HG02610 (cell line): ENCODE measurements at regions not wholly inside any gene's neighbourhood (a gene's known extent, or its start where the extent isn't known, plus 50 kb on each side); places are given as distances from the start of the nearest gene placed in this dataset.
"Not testable (repeated sequence)": the region's sequence is repeated elsewhere in the genome, so short reads cannot be mapped to it uniquely, and the experiment has no call there.

Experiments used
- ATAC-seq: cut with Tn5 transposase; IDR thresholded peaks from one replicate; pipeline ENCODE4 v1.9.1; 2021; ENCODE audit warnings: mild to moderate bottlenecking, moderate library complexity; ENCODE audit not compliant: unreplicated experiment

GRCh38 chr14:37784827-37785223, 189.4 kb downstream of the TTC6 start:
- not testable (repeated sequence) for ATAC-seq

GRCh38 chr14:37785298-37785697, 189.9 kb downstream of the TTC6 start:
- not testable (repeated sequence) for ATAC-seq

DNA sequence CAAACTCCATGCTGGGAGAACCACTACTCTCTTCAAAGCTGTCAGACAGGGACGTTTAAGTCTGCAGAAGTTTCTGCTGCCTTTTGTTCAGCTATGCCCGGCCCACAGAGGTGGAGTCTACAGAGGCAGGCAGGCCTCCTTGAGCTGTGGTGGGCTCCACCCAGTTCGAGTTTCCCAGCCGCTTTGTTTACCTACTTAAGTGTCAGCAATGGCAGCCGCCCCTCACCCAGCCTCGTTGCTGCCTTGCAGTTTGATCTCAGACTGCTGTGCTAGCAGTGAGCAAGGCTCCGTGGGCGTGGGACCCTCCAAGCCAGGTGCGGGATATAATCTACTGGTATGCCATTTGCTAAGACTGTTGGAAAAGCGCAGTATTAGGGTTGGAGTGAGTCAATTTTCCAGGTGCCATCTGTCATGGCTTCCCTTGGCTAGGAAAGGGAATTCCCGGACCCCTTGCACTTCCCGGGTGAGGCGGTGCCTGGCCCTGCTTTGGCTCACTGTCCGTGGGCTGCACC, 190.7 kb downstream of the TTC6 start:
- ATAC-seq, result not testable (repeated sequence)

DNA sequence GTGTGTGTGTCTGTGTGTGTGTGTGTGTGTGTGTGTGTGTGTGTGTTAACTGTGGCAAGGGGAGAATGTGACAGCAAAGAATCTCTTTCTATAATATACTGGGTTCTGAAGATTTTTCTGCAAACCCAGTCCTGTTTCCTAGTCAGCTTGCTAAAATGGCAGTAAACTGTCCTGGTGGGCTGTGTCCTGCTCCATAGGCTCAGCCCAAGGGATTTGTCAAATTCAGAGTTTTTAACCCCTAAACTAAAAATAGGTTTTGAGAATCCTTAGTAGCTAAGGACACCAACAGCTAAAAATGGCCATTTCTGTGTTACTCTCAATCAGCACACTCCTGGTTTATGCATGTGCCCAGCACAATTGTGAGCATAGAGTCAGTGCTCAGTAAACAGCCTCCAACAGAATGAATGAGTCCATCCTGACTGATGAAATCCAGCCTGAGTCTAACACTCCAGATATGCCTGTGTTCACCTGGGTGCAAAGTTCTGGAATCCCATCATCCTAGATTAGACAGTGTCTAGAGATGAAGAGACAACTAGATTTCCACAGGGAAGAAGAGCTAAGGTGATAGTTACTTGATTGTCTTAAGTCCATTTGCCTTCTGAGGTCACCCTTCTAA, 192.6 kb downstream of the TTC6 start:
- no peak for ATAC-seq

DNA sequence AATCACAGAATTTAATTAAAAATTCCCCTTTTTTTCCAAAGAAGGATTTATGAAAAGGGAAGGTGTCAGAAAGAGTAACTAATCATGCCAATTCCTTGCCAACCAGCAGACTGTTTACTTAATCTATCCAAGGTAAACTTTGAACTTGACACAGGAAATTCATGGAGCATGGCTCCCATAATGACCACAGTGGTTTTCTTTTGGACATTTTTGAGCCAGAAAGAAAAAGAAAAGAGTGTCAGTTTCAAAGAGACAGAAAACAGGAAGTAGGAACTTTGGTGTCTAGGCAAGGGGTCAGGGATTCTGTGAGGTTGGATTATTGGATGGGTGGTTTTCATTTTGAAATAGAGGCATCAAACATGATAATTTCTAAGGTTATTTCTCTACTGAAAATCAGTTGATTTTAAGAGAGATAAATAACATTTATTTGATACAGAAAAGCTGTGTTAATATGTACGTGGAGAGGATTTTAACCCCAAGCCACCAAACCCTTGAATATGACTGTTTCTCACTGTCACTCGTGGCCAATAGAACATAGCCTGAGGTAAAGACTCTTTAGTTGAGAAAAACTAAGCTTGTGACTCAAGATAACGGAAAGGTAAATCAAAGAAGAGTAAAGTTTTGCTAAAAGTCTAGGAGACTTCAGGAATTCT, 196.1 kb downstream of the TTC6 start:
- ATAC-seq, result no peak

- no peak for ATAC-seq
Measured at GRCh38 chr14:37792124-37792523, 196.7 kb downstream of the TTC6 start.

DNA sequence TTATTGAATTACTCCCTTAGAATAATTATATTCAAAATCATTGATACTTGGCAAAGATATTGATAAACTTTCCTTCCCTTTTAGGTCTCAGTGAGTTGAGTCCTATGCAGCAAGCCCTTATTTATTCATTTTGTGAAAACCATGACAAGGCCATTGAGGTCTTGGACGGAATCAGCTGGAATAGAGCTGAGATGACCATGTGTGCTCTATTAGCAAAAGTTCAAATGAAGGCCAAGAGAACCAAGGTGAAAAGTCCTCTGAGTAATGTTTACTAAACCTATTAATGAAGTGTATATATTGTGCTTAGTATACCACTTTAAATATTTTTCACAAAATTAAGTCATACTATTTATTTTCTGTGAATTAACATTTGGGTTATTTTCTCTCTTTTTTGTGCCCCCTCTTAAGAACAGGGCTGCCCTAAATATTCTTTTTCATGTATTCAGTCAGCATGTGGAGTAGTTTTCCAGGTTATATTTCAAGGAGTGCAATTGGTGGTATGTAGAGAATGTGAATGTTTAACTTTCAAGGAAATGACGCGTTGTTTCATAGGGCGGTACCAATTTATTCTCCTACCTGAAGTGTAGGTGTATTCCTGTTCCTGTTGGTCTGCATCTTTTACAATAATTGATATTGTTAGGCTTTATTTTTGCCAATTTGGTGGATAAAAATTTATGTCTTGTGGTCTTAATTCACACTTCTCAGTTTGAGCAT, 201.4 kb downstream of the TTC6 start:
- no peak for ATAC-seq

GRCh38 chr14:37797675-37798074, 202.2 kb downstream of the TTC6 start:
- ATAC-seq, result no peak

GRCh38 chr14:37807722-37808121, 212.3 kb downstream of the TTC6 start:
- no peak for ATAC-seq

GRCh38 chr14:37810094-37810801, 214.8 kb downstream of the TTC6 start:
- no peak for ATAC-seq

DNA sequence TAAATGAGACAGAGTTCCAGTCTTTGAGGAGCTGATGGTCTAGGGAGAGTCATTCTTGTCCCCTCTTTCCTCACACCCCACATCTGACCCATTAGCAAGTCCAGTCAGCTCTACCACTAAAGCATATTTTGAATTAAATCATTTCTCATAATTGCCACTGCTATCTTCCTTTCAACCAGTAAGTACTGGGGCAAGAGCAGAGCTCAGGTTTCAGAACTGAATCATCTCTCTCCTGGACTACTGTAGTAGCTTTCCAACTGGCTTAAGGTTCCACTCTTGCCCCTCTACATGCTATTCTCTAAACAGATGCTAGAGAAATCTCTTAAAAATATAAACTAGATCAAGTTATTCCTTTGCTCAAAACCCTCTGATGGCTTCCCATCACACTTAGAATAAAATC, 218.3 kb downstream of the TTC6 start:
- ATAC-seq, result no peak

DNA sequence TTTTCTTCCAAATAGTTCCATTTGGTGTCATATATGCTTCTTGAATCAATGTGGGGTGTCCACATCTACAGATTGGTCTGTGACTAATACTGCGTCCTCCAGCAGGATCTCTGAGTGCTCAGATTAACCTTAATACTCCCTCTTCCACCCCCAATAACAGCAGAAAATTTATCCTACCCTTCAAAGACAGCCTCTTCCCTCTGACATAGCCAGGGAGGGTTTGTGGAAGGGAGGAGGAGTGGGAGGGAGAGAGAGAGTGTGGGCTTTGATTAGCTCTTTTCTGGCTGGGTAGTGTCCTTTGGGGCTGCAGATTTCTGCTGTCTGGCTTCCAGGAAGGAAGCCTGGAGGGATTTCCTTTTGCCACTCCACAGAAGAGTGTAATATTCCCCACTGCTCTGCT, 220.7 kb downstream of the TTC6 start:
- no peak for ATAC-seq

GRCh38 chr14:37816743-37817295, 221.4 kb downstream of the TTC6 start:
- ATAC-seq, result no peak

- ATAC-seq, result no peak
Measured at GRCh38 chr14:37819155-37820015, 224.0 kb downstream of the TTC6 start.

- ATAC-seq, result not testable (repeated sequence)
Measured at GRCh38 chr14:37820810-37821209, 225.4 kb downstream of the TTC6 start.

GRCh38 chr14:37824939-37825712, 229.7 kb downstream of the TTC6 start:
- no peak for ATAC-seq

DNA sequence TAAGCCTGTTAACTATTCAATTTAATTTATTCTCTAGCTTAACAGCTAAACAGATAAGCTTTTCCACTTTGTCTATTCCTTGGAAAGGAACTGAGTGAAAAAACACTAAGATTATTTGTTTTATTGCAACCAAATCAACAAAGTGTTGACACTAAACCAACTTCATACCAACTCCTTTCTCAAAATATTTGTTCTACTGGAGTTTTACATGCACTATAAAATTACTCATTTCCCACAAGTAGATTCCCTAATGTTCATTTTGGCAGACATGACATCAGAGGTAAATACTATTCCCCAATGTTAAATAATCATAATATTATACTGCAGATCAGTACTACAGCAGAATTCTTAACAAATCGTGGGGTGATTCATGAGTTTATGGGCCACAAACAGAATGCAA, 231.4 kb downstream of the TTC6 start:
- ATAC-seq, result no peak

DNA sequence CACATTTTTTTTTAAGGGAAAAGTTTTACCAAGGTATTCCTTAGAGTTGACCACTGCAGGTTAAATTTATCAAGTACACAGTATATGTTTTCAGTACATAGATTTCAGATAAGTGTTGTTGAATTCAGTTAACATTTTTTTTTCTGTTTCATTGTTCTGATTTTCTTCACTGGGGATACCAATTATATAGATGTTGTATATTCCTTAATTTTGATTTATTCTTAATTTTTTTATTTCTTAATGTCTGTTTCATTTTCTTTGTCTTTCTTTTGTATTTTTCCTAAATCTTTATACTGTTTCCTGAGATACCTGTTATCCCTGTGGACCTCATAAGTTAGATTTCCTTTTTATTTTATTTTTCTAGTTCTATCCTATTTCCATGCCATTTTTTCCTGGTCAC, 234.8 kb downstream of the TTC6 start:
- ATAC-seq, result no peak

- no peak for ATAC-seq
Measured at GRCh38 chr14:37834275-37834674, 238.8 kb downstream of the TTC6 start.
